GM19467 (cell line): ENCODE measurements at regions not wholly inside any gene's neighbourhood (a gene's known extent, or its start where the extent isn't known, plus 50 kb on each side); places are given as distances from the start of the nearest gene placed in this dataset.
A peak's percentile ranks its signal among the peaks of the same experiment; 100 is the strongest.
"Not testable (repeated sequence)": the region's sequence is repeated elsewhere in the genome, so short reads cannot be mapped to it uniquely, and the experiment has no call there.

Experiments
- ATAC-seq: cut with Tn5 transposase; IDR thresholded peaks from one replicate; pipeline ENCODE4 v1.9.1; 2021; ENCODE audit warnings: mild to moderate bottlenecking, moderate library complexity; ENCODE audit not compliant: unreplicated experiment

DNA sequence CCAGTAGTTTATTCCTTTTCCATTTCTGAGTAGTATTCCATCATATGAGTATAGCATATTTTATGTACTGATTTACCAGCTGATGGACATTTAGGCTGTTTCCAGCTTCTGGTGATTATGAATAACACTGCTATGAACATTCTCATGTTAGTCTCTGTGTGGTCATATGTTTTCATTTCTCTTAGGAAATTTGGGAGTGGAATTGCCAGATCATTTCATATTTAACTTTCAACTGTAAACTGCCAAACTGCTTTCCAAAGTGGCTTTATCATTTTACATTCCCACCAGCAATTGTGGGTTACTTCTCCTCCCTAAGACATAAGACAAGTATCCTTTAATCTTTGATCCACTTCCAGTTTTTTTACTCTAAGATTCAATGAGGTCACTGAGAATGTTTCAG is 85.7 kb upstream of the RALGPS2 start:
- ATAC-seq = no peak

DNA sequence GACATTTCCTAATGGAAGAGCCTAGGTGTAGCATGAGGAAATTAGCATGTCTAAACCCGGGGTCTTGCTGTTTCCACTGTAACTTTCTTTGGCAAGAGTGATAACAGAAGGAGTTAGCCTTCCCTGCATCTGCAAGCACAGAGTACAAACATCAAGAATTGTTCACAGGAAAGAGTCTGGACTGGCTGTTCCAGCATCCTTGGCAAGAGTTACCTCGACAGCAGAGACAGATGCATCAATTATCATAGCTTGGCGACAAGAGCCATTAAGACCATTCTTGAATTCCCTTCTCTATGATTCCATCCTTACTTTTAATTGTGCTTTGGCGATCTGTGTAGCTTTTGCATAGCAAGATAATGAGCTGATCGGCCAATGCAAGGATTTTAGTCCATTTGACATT is 82.8 kb upstream of the RALGPS2 start:
- ATAC-seq = no peak

DNA sequence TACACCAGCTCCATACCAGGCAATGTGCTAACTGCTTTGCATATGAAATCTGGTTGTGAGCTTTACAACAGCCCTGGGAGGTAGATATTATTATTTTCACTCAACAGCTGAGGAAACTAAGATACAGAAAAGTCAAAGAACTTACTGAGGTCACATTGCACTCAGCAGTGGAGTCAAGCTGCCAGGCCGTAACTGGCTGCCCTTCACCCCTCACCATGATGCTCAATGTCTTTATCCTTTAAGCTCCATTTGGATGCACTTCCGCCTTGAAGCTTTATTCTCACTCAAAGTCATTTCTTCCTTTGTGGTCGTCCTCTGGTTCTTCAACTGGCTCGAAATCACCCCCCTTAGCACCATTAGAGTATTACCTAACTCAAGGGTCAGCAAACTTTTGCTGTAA is 81.7 kb upstream of the RALGPS2 start:
- ATAC-seq = no peak

DNA sequence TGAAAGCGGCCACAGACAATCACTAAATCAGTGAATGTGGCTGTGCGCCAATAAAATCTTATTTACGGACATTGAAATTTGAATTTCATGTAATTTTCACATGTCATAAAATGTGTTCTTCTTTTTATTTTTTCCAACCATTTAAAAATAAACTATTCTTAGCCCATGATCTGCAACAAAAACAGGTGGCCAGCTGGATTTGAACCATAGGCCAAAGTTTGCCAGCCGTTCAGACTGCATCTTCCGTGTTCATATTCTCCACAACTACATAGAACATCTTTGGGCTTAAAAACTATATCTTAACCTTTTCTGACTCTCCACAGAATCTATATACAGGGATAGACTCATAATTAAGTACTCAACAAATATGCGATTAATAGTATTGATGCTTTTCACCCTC is 81.2 kb upstream of the RALGPS2 start:
- ATAC-seq = no peak

DNA sequence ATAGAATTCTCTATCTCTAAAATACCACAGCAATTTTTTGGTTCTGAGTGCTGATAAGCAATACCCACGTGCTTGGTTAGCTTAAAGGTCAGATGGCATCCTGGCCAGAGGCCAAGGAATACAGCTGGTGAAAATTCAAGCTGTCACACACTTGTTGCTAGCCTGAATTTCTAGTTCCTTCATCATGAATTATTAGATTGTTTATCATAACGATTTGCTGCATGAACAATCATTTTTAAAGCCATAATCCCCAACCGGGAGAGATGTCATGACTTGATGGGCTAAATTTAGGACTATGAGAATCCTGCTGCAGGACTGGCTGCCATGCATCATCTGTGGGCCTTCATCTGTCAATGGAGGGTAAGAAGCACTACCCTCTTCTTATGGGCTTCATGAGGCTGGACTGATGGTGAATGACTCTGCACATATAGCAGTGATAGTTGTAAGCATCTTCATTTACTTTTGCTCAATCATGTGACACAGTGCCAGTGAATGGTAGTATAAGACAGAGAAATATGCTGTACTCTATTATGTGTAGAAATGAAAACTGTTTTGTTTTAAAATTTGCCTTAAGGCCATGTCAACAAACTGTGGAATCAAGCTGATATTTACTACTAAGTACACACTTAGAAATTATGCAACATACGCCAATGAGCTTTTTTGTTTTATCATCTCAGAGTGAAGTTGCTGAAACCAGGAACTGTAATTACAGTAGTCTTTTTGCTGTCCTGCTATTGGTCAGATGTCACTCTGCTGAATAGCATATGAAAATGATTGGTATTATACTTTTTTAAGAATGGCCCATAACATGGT is 80.5 kb upstream of the RALGPS2 start:
- no peak for ATAC-seq

DNA sequence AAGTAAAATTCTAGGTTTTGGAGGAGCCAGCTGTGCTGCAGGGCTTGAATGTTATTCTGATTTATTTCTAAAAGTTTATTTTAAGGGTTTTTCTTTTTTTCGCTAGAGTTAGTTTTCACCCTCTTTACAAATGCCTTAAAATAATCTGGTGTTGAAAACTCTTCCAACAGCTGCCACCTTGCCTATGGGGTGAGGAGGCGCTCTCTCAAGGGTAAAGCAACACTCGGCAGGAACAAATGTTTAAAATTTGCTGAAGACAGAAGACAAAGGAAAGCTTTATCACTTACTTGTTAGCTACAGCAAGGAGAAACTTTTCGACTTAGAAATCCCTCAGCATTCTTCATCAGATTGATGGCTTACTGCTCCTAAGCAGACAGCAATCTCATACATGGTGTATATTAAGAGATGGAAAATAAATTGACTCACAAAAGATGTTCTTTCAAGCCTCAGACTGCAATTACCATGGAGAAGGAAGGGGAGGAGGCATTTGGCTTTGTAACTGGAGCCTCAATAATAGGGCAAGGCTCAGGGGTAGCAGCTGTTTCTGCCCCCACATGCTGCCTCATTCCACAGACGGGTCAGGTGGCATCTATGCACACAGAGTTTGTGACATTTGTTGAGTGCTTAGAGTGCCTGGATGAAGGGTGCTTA is 79.8 kb upstream of the RALGPS2 start:
- ATAC-seq = no peak

DNA sequence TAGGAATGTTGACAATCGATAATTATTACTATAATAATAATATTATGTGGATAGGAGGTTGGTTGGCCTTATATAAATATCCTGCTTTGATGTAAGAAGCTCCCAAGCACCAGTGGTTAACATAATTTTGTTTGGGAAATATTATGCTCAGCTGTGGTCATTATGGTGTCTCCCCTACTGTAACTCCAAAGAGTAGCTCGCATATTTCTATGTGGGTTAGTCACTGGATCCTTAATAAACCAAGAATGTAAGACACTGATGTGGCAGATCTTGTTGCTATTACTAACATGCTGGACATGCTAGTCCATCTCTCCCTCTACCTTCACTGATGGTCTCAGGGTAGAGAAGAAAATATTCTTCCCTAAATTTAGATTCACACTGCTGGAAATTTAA is 79.2 kb upstream of the RALGPS2 start:
- ATAC-seq = no peak

DNA sequence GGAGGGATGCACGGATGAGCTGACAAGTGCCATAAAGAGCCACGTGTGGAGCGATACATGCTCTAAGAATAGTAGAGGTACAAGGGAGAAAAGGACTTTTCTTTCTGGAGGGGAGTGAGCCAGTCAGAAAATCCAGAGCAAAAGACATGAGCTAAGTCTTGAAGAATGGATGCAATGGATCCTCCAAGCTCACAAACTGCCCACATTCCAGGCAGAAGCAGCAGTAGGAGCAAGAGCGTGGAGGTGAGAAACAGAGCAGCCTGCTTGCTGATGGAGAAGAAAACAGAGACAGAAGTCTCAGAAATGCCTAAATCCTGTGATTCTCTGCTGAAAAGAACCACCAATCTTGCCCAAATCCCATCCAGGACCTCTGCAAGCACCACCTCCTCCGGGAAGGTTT is 78.2 kb upstream of the RALGPS2 start:
- ATAC-seq = no peak

DNA sequence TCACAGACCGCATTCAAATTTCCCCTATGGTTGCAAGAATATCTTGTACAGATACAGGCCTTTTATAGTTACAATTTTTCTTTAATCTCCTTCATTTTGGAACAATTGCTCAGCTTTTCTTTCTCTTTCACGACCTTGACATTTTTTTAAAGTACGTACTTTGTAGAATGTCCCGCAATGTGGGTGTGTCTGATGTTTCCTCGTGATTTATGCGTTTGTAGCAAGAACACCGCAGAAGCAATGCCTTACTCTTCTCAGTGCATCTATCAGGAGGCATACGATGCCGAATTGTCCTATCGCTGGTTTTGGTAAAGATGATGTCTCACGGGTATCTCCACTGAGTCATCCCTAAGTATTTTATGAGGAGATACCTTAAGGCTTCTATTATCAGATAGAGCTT is 76.9 kb upstream of the RALGPS2 start:
- ATAC-seq = no peak

DNA sequence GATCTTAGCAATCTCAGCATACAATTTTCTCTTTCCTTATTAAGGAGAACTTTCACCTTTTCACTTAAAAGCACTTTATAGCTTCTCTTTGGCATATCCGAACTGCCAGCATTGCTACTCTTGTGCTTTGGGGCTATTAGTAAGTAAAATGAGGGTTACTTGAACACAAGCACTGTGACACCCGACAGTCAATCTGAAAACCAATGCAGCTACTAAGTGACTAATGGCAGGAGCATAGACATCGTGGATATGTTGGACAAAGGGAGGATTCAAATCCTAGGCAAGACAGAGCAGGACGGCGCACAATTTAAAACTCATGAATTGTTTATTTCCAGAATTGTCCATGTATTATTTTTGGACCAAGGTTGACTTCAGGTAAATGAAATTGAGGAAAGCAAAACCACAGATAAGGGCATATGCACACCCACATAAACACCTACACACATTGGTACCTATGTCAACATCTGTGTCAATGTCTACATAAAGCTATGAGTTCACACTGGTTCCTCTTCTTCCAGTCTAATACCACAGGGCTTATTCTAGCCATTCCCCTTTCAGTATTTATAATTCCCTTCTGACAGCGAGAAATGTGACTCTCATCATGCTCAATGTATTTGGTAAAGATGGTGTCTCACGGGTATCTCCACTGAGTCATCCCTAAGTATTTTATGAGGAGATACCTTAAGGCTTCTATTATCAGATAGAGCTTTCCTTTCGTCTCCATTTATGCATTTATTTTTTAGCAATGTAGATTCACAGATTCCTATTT is 75.3 kb upstream of the RALGPS2 start:
- ATAC-seq = no peak

DNA sequence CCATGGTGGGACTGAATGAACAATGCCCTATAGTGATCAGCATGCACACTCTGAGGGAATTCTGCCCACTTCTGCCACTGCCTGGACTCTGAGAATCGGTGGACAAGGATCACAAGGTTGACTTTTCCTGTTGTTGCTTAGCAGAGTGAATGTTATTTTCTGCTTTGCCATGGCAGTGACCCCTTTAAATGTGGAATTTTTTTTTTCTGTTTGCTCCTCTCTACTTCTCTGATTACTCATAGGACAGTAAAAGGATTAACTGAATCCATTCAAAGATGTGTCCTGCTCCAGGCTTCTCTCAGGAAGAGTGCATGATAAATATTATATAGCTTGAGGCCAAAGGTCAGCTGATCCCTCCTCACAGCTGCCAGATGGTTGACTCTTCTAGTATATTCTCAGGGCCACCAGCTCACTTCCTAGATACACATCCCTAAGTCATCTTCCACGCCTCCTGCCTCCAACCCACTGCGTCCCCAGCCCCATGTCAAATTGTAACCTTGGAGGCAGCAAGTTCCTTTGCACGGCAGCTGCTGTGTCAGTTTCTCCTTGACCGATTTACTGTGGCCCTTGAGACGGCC is 74.0 kb upstream of the RALGPS2 start:
- ATAC-seq = no peak

DNA sequence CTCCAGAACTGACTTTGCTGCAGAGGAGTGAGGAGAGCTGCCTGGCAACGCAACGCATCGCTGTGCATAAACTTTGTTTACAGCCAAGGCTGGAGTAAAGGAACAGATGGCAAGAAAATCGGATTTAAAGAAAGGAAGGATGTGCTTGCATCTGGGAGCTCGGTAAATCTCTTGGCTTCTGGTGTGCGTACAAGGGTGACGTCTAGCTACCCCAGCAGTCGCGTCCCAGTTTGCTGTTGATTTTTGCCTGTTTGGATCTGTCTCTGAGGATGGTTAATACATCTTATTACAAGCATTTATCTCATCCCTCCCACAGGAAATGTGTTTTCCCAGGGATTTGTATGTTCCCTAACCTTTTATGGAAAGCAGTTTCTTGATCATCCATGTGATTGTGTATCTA is 73.3 kb upstream of the RALGPS2 start:
- no peak for ATAC-seq

DNA sequence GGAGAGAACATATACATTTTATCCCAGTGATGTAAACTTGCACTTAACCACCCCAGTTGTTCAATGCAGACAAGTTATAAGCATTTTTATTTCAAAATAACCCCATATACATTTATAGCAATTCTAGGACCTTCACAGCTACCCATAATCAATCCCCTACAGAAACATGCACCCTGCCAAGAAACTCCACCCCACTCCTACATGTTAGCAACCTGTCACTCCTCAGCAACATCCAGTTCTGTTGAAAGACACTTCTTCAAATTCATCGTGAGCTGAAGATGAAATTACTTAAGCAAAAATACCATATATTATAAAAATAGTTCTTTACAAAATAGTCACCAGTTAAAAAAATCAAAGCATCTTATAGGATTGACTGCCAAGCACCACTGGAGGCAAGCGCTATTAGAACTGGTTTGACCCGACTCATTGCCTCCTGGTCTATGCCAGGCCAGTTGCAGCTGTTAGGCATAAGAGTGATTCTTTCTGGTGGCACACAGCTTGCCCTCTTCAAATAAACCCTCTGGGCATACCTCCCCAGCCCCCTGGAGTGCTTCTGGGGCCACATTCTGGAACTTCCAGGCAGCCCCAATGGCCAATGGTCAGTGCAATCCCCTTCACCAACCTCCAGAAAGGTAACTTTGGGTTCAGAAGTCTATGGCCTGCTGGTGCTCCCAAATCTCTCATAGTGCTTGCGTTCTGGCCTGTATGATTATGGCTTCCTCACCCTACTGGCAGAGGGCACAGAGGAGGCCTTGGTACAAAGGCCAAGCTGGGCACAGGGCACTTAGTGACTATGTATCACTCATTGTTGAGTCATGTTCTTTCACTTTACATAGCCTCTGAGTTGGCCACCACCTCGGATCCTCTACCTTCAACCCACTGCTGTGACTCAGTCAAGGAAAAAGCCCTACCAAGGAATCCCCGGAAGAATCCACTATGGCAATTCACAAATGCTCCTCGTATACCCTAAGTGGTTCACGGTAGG is 72.2 kb upstream of the RALGPS2 start:
- no peak for ATAC-seq

DNA sequence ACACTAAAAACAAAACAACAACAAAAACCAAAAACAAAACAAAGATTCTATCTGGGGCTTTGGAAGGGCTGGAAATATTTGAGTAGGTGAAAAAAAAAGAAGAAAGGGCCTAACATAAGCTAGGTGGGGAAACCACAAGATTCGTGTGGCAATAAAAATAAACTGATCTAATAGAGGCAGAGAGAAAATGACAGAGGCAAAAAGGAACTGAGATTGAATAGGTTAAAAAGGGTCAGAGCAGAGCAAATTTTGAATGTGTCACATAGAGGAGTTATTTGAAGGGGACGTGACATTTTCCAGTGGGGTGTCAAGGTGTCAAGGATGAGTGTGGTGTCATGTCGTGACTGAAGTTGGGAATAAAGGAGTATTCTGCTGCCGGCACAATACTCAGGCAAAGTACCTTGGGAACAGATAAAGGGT is 65.2 kb upstream of the RALGPS2 start:
- peak; percentile 51 for ATAC-seq

DNA sequence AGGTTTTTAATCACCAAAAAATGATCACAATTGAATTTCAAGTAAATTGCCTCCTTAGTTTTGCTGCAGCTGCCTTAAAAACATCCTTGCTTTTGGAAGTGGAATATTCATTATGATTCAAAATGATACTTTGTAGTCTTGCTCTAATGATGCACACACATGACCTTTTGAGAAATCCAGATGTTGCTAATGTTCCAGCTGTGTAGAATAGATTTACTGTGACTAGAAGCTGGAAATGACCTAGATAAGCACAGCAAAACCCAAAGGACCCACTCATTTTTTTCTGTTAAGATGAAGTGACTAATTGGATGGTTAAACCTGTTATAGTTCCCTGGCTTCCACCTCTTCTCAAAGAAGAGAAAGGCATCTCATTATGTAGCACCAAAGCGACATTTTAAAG is 64.6 kb upstream of the RALGPS2 start:
- no peak for ATAC-seq

DNA sequence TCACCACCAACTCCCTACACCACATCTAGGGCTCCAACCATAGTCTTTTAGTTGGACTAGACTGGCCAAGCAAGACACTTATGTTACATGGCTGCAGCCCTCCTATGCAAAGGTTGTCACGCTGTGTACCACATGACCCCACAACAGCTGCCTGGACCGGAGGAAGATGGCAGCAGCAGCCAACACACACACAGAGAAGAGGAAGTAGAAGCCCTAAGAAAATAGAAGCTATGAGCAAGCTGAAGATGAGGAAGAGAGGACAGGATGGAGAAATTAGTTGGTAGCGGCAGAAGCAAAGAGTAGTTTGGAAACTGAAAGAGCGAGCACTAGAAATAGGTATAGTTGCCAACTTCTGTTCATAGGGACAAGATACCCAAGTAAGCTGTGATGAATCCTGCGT is 60.8 kb upstream of the RALGPS2 start:
- ATAC-seq = peak; percentile 83

DNA sequence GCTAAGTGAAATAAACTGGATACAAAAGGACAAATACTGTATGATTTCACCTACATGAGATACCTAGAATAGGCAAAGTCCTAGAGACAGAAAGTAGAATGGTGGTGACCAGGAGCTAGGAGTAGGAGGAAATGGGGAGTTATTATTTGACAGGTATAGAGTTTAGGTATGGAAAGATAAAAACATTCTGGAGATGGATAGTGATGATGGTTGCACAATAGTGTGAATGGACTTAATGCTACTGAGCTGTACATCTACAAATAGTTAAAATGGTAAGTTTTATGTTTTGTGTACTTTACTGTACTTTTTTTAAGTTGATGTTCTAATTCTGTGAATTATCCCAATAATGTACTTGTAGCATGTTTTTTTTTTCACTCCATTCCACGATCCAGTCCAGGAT is 59.5 kb upstream of the RALGPS2 start:
- ATAC-seq = no peak

DNA sequence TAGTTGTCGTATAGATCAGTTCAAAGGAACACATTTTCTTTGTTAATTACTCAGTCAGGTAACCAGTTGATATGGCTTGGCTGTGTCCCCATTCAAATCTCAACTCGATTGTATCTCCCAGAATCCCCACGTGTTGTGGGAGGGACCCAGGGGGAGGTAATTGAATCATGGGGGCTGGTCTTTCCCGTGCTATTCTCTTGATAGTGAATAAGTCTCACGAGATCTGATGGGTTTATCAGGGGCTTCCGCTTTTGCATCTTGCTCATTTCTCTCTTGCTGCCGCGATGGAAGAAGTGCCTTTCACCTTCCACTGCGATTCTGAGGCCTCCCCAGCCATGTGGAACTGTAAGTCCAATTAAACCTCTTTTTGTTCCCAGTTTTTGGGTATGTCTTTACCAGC is 58.2 kb upstream of the RALGPS2 start:
- not testable (repeated sequence) for ATAC-seq

DNA sequence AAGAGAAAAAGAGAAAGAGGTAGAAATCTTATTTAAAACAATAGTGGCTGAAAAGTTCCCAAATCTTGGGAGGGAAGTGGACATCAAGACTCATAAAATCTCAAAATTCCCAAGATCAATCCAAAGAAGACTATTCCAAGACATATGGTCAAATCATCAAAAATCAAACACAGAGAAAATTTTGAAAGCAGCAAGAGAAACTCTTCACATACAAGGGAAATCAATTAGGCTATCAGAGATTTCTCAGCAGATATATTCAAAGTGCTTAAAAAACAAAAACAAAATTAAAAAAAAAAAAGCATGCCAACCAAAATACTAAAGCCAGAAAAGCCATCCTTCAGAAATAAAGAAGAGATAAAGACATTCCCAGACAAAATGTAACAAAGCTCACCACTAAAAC is 52.6 kb upstream of the RALGPS2 start:
- no peak for ATAC-seq

DNA sequence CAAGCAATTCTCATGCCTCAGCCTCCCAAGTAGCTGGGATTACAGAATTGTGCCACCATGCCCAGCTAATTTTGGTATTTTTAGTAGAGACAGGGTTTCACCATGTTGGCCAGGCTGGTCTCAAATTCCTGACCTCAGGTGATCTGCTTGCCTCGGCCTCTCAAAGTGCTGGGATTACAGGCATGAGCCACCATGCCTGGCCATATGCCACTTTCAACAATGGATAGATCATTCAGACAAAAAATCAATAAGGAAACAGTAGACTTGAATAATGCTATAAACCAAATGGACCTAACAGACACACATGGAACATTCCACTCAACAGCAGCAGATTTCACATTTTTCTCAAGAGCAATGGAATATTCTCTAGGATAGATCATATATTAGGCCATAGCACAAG is 50.5 kb upstream of the RALGPS2 start:
- not testable (repeated sequence) for ATAC-seq
